Heart right ventricle (tissue), 16 donors: ENCODE measurements at regions not wholly inside any gene's neighbourhood (a gene's known extent, or its start where the extent isn't known, plus 50 kb on each side); places are given as distances from the start of the nearest gene placed in this dataset.
"Not testable (repeated sequence)": the region's sequence is repeated elsewhere in the genome, so short reads cannot be mapped to it uniquely, and the experiment has no call there.

Experiments used
- ATAC-seq, 8 donors: fragments of 200-7000 bp; cut with Tn5 transposase; one replicate each; pipeline ENCODE4 v1.9.1; 2020; ENCODE audit warnings: mild to moderate bottlenecking in 8 of 8, moderate library complexity in 8 of 8, moderate number of reproducible peaks in 1 of 8
- DNase-seq, 2 donors: peaks; one replicate each; pipeline ENCODE4 v3.0.0-alpha.2; 2020
- H3K27ac ChIP-seq, 10 donors: fragments of 200-600 bp; sonication (generic) in 2 of 10; one replicate each; pipeline versions ENCODE4 v1.5.0 to v1.8.0; 2020 to 2022; ENCODE audit warnings: mild to moderate bottlenecking in 3 of 10
- H3K27me3 ChIP-seq, 7 donors: fragments of 200-600 bp; one replicate each; pipeline ENCODE4 v1.8.0; 2021 to 2022; ENCODE audit warnings: mild to moderate bottlenecking in 2 of 7
- H3K36me3 ChIP-seq, 9 donors: fragments of 200-600 bp; sonication (generic) in 1 of 9; one replicate each; pipeline versions ENCODE4 v1.5.0 to v1.8.0; 2020 to 2022; ENCODE audit warnings: mild to moderate bottlenecking in 2 of 9
- H3K4me1 ChIP-seq, 9 donors: fragments of 200-600 bp; sonication (generic) in 1 of 9; one replicate each; pipeline versions ENCODE4 v1.5.0 to v1.8.0; 2020 to 2022; ENCODE audit warnings: mild to moderate bottlenecking in 4 of 9
- H3K4me3 ChIP-seq, 10 donors: fragments of 200-600 bp; sonication (generic) in 2 of 10; one replicate each; pipeline versions ENCODE4 v1.5.0 to v1.8.0; 2020 to 2022; ENCODE audit warnings: mild to moderate bottlenecking in 7 of 10, moderate library complexity in 2 of 10
- H3K9me3 ChIP-seq, 11 donors: fragments of 200-600 bp in 10 of 11; sonication (generic) in 2 of 11; one replicate each; pipeline versions ENCODE4 v1.5.0 to v1.8.0; 2013 to 2022; ENCODE audit warnings: mild to moderate bottlenecking in 2 of 11, control low read depth in 1 of 11, moderate library complexity in 1 of 11
- WGBS, 2 donors: extraction: QIAGEN DNeasy Blood & Tissue Kit; methylation state at CpG; one replicate each; pipeline ENCODE4 v1.1.7; 2013; ENCODE audit warnings: inconsistent platforms in 1 of 2; 5-methylcytosine and 5-hydroxymethylcytosine counted together
- intact Hi-C, 10 donors: fragments of 100-400 bp; cut with DNase I; formaldehyde crosslinking; loops; one replicate each; pipeline versions ENCODE4 v1.11.1 to v1.14.2; 2022
- TF ChIP-seq, protein P1 (sequence below), 9 donors: fragments of 200-600 bp; sonication (generic) in 2 of 9; IDR thresholded peaks; one replicate each; pipeline versions ENCODE4 v1.5.0 to v1.8.0; 2021 to 2022; ENCODE audit warnings: antibody characterized with exemption in 9 of 9, mild to moderate bottlenecking in 5 of 9, moderate library complexity in 1 of 9
- donor health status: Arrhythmogenic right ventricular cardiomyopathy.
- donor health status: ischemic (EF 13 %, LVEDD 7.1; RV severe dilation, severe dysfunction).
- donor health status: healthy with polysubstance abuse.
- donor health status: DM: no; HTN: yes; CAD: no.
- donor health status: DM: no; HTN: no; CAD: no.
- donor health status: ischemic (EF 25% LVEDD 6.9; RV normal size, moderate dysfunction).
- donor health status: ischemic (EF 25% LVEDD 5.7; RV mildly dilated, moderate dysfunction).
- donor health status: healthy.
- donor health status: DM: yes; HTN: yes; CAD: no.
- donor health status: Ischemic cardiomyopathy.
- donor health status: ischemic (EF 35%, LVEDD 5.7; RV mildly dilated, moderate dysfunction).
- donor health status: nonischemic (EF 11% LVEDD 7.7; RV severe dilation, severe dysfunction).
- donor health status: DM: yes; HTN: yes; CAD: no.
- donor health status: PGD.
- donor health status: ischemic (EF 29% LVEDD 5.4; RV normal size, mild dysfunction).
- donor health status: nonischemic (EF 23%, LVEDD 6.1; RV moderate dilation, normal function).

DNA sequence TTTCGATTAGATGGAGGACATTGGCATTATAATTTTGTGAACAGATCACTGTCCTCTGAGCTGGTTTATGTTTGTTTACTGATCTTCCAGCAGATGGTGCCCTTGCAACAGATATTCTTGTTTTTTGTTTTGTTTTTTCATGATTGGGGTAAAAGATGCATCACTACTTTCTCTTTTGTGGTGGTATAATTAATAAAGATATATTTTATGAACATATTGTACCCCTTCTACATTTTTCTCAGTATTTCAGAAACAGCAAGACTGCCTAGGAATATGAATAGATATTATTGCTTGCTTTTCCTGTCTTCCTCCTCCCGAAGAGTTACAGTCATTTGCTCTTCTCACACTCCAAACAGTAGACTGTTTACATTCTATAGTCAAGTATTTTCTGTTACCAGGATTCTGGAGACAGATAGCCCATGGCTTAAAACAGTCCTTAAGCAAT lies 905.2 kb downstream of the TRAM1L1 start:
- DNase-seq = no peak
- Histone ChIP-seq H3K4me3 (no peak overlapping the region), H3K27ac (no peak overlapping the region), H3K36me3 (no peaks in the 10 kb centered on the region), H3K9me3 (no peaks in the 10 kb centered on the region), H3K27me3 (no peaks in the 10 kb centered on the region), H3K4me1 (no peaks in the 10 kb centered on the region)
- WGBS, 2 donors = 28 to 30% methylated on average over 2 of the region's 2 CpGs
- no peak for ATAC-seq
- TF ChIP-seq, protein P1, sequence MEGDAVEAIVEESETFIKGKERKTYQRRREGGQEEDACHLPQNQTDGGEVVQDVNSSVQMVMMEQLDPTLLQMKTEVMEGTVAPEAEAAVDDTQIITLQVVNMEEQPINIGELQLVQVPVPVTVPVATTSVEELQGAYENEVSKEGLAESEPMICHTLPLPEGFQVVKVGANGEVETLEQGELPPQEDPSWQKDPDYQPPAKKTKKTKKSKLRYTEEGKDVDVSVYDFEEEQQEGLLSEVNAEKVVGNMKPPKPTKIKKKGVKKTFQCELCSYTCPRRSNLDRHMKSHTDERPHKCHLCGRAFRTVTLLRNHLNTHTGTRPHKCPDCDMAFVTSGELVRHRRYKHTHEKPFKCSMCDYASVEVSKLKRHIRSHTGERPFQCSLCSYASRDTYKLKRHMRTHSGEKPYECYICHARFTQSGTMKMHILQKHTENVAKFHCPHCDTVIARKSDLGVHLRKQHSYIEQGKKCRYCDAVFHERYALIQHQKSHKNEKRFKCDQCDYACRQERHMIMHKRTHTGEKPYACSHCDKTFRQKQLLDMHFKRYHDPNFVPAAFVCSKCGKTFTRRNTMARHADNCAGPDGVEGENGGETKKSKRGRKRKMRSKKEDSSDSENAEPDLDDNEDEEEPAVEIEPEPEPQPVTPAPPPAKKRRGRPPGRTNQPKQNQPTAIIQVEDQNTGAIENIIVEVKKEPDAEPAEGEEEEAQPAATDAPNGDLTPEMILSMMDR (IDR thresholded peaks at IDR 0.05) = peak in 7 of 9 donors; percentile 13 to 52 (median 40)
- intact Hi-C loops = no loop called here

DNA sequence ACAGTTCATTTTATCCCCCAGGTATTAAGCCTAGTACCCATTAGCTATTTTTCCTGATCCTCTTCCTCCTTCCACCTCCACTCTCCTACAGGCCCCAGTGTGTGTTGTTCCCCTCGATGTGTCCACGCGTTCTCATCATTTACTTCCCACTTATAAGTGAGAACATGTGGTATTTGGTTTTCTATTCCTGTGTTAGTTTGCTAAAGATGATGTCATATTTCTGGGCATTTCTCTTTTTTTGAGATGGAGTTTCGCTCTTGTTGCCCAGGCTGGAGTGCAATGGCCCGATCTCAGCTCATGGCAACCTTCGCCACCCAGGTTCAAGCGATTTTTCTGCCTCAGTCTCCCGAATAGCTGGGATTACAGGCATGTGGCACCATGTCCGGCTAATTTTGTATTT lies 934.0 kb downstream of the TRAM1L1 start:
- intact Hi-C loops, H3K4me3 ChIP-seq, ATAC-seq, H3K36me3 ChIP-seq, H3K4me1 ChIP-seq, DNase-seq, H3K27ac ChIP-seq, H3K27me3 ChIP-seq, H3K9me3 ChIP-seq: not testable (repeated sequence)
- 90 to 91% methylated on average over 9 of the region's 9 CpGs for WGBS, 2 donors

DNA sequence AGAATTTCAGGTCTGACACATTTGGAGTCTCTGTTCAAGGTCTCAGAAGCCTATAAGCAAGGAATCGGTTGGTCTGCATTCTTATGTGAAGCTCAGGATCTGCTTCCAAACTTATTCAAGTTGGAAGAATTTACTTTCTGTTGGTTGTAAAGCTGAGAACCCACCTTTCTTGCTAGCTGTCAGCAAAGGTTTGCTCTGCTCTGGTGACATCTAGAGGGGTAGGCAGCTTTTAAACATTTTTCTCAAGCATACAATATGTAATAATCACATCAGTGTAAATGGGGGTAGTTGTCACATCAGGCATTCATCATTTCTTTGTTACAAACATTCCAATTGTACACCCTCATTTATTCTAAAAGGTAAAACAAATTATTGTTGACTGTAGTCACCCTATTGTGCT lies 935.2 kb downstream of the TRAM1L1 start:
- intact Hi-C loops = no loop called here
- no peaks in the 10 kb centered on the region for H3K36me3 ChIP-seq
- ATAC-seq (no peak), DNase-seq (no peak)
- H3K27ac ChIP-seq = no peak overlapping the region
- 86 to 88% methylated on average over 1 of the region's 1 CpG for WGBS, 2 donors
- H3K27me3 ChIP-seq = no peaks in the 10 kb centered on the region
- TF ChIP-seq, protein P1 (IDR thresholded peaks at IDR 0.05) = no peak
- no peak overlapping the region for H3K4me3 ChIP-seq
- no peaks in the 10 kb centered on the region for H3K4me1 ChIP-seq
- H3K9me3 ChIP-seq = no peaks in the 10 kb centered on the region

DNA sequence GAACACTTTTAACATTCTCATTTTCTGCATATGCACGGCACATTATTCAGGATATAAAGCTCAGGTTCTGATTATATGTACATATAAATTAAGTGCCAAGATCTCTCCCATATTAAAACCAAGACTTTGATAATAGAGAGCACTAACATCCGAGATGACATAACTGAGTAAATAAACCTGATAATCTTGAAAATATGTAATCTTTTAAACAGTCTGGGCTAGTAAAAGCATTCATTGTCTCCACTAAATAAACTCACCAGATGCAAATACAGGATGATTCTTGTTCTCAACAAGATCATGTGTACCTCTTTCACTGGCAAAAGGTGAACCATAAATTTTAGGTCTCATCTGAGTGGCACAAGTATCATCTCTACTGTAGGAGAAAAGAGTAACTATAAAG lies 942.2 kb downstream of the TRAM1L1 start:
- no peaks in the 10 kb centered on the region for H3K27me3 ChIP-seq
- WGBS, 2 donors = 56 to 67% methylated on average over 2 of the region's 2 CpGs
- intact Hi-C loops = no loop called here
- no peak overlapping the region for H3K27ac ChIP-seq
- no peaks in the 10 kb centered on the region for H3K36me3 ChIP-seq
- no peak overlapping the region for H3K4me3 ChIP-seq
- no peaks in the 10 kb centered on the region for H3K4me1 ChIP-seq
- no peak for ATAC-seq
- TF ChIP-seq, protein P1 (IDR thresholded peaks at IDR 0.05) = no peak
- no peak for DNase-seq
- H3K9me3 ChIP-seq = peaks cover 0 to 3% (median 0%) of the 10 kb centered on the region in 11 donors

DNA sequence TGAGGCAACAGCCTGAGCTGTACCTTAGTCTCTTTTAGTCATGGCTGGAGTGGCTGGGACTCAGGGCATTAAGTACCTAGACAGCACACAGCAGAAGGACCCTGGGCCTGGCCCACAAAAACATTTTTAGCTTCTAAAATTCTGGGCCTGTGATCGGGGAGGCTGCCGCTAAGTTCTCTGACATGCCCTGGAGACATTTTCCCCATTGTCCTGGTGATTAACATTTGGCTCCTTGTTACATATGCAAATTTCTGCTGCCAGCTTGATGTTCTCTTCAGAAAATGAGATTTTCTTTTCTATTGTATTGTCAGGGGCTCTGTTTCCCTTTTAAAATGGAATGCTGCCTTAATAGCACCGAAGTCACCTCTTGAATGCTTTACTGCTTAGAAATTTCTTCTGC lies 952.4 kb downstream of the TRAM1L1 start:
- 83 to 86% methylated on average over 3 of the region's 3 CpGs for WGBS, 2 donors
- no peak for ATAC-seq
- Histone ChIP-seq H3K27ac (no peak overlapping the region), H3K27me3 (no peaks in the 10 kb centered on the region), H3K36me3 (no peaks in the 10 kb centered on the region), H3K4me3 (no peak overlapping the region), H3K4me1 (no peaks in the 10 kb centered on the region), H3K9me3 (peaks cover 0 to 1% (median 0%) of the 10 kb centered on the region in 11 donors)
- TF ChIP-seq, protein P1 (IDR thresholded peaks at IDR 0.05) = no peak
- DNase-seq = no peak
- intact Hi-C loops = no loop called here
